Vagina (tissue), 2 donors: ENCODE measurements at regions not wholly inside any gene's neighbourhood (a gene's known extent, or its start where the extent isn't known, plus 50 kb on each side); places are given as distances from the start of the nearest gene placed in this dataset.

ENCODE experiments used
- DNase-seq, 2 donors: peaks; one replicate each; pipeline ENCODE4 v3.0.0-alpha.2; 2017; ENCODE audit errors: extremely low spot score in 2 of 2
- H3K27ac ChIP-seq: fragments of 200-600 bp; sonication (generic); one replicate; pipeline ENCODE4 v1.5.1; 2019
- H3K27me3 ChIP-seq: fragments of 200-600 bp; sonication (generic); one replicate; pipeline ENCODE4 v1.5.1; 2019
- H3K36me3 ChIP-seq, 2 donors: fragments of 200-600 bp; sonication (generic); one replicate each; pipeline ENCODE4 v1.5.1; 2017 to 2019
- H3K4me1 ChIP-seq: fragments of 200-600 bp; sonication (generic); one replicate; pipeline ENCODE4 v1.5.1; 2019
- H3K4me3 ChIP-seq, 2 donors: fragments of 200-600 bp; sonication (generic); 1 replicate in 1 of 2; 2 replicates in 1 of 2; pipeline ENCODE4 v1.5.1; 2016 to 2019
- H3K9me3 ChIP-seq: fragments of 200-600 bp; sonication (generic); one replicate; pipeline ENCODE4 v1.5.1; 2019
- CTCF ChIP-seq, 3 experiments: fragments of 450-650 bp in 2 of 3; fragments of 200-600 bp in 1 of 3; sonication (generic) in 1 of 3; IDR thresholded peaks; one replicate each; pipeline ENCODE4 v1.5.1; 2017 to 2019; ENCODE audit warnings: antibody characterized with exemption in 3 of 3, mild to moderate bottlenecking in 2 of 3, moderate library complexity in 2 of 3
- POLR2A ChIP-seq, 2 donors: fragments of 450-650 bp; IDR thresholded peaks; one replicate each; pipeline ENCODE4 v1.6.1; 2017; ENCODE audit warnings: antibody characterized with exemption in 2 of 2, mild to moderate bottlenecking in 2 of 2, moderate library complexity in 2 of 2
- POLR2AphosphoS5 ChIP-seq, 2 donors: sonication (generic); formaldehyde crosslinking; IDR thresholded peaks; one replicate each; pipeline ENCODE4 v1.9.0; 2017; ENCODE audit warnings: antibody characterized with exemption in 2 of 2, mild to moderate bottlenecking in 2 of 2, low read depth in 1 of 2; ENCODE audit not compliant: insufficient read depth in 1 of 2
- intact Hi-C: fragments of 100-400 bp; cut with DNase I; formaldehyde crosslinking; loops from one replicate; pipeline ENCODE4 v1.15.1; 2023

DNA sequence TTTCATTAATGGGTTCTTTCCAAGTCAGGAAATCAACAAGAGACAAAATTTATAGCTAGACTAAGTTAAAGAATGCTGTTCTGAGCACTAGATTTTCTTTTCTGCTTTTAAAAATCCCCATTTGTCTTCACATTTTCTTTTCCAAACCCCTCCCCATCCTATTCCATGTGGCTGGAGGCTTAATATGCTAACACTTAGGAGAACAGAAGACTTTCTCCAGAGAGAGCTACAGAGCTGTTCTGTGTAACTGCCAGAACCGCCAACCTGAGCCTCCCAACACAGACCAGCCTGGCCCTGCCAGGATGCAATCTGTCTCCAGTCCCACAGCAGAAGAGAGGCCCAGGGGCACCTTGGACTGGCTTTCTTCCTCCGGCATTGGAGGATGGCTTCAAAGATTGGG, 264.1 kb downstream of the NDFIP2 start:
- Histone ChIP-seq H3K27me3 (no peaks in the 10 kb centered on the region), H3K4me1 (peaks cover 4% of the 10 kb centered on the region), H3K36me3 (no peaks in the 10 kb centered on the region), H3K9me3 (no peaks in the 10 kb centered on the region), H3K27ac (no peak overlapping the region), H3K4me3 (no peak overlapping the region)
- no peak for DNase-seq
- intact Hi-C loops: no loop called here
- TF ChIP-seq POLR2AphosphoS5 (IDR thresholded peaks at IDR 0.05; ENCODE audit: insufficient read depth in 1 of 2, low read depth in 1 of 2): no peak
- no peak for TF ChIP-seq CTCF (IDR thresholded peaks at IDR 0.05)
- no peak for TF ChIP-seq POLR2A (IDR thresholded peaks at IDR 0.05)

GRCh38 chr13:79742923-79743322, 262.0 kb downstream of the NDFIP2 start:
- TF ChIP-seq CTCF (IDR thresholded peaks at IDR 0.05) (no peak), POLR2AphosphoS5 (IDR thresholded peaks at IDR 0.05; ENCODE audit: insufficient read depth in 1 of 2, low read depth in 1 of 2) (no peak), POLR2A (IDR thresholded peaks at IDR 0.05) (no peak)
- intact Hi-C loops: no loop called here
- Histone ChIP-seq H3K4me3 (no peak overlapping the region), H3K4me1 (no peaks in the 10 kb centered on the region), H3K27me3 (no peaks in the 10 kb centered on the region), H3K27ac (no peak overlapping the region), H3K9me3 (no peaks in the 10 kb centered on the region), H3K36me3 (no peaks in the 10 kb centered on the region)
- no peak for DNase-seq

DNA sequence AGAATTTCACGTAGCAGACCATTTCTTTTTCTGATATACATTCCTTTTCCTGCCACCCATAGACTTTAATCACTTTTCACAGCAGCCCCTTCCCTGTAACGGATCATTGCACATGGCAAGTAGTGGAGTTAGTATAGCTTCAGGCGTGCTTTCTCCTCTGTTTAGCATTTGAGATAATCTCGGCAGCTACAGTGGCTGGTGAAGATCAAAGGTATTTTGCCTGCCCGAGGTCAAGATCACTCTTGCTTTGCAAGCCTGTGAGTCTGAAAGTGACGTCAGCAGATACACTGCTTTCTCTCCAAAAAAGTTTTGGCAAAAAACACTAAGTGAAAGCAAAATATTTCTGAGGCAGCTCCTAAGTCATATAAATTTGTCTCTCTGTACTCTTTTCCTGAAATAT, 260.0 kb downstream of the NDFIP2 start:
- DNase-seq: no peak
- Histone ChIP-seq H3K36me3 (no peaks in the 10 kb centered on the region), H3K4me3 (no peak overlapping the region), H3K9me3 (no peaks in the 10 kb centered on the region), H3K4me1 (no peaks in the 10 kb centered on the region), H3K27me3 (no peaks in the 10 kb centered on the region), H3K27ac (no peak overlapping the region)
- intact Hi-C loops: no loop called here
- TF ChIP-seq POLR2A (IDR thresholded peaks at IDR 0.05) (no peak), CTCF (IDR thresholded peaks at IDR 0.05) (no peak), POLR2AphosphoS5 (IDR thresholded peaks at IDR 0.05; ENCODE audit: insufficient read depth in 1 of 2, low read depth in 1 of 2) (no peak)

- Histone ChIP-seq H3K27me3 (no peaks in the 10 kb centered on the region), H3K4me3 (no peak overlapping the region), H3K4me1 (no peaks in the 10 kb centered on the region), H3K27ac (no peak overlapping the region), H3K9me3 (no peaks in the 10 kb centered on the region), H3K36me3 (no peaks in the 10 kb centered on the region)
- intact Hi-C loops: no loop called here
- TF ChIP-seq POLR2A (IDR thresholded peaks at IDR 0.05): no peak
- no peak for TF ChIP-seq CTCF (IDR thresholded peaks at IDR 0.05)
- no peak for TF ChIP-seq POLR2AphosphoS5 (IDR thresholded peaks at IDR 0.05; ENCODE audit: insufficient read depth in 1 of 2, low read depth in 1 of 2)
- DNase-seq: no peak
Measured at GRCh38 chr13:79736356-79736755, 255.4 kb downstream of the NDFIP2 start.

GRCh38 chr13:79735228-79735627, 254.3 kb downstream of the NDFIP2 start:
- intact Hi-C loops: no loop called here
- H3K9me3 ChIP-seq: no peaks in the 10 kb centered on the region
- DNase-seq: no peak
- H3K27me3 ChIP-seq: no peaks in the 10 kb centered on the region
- no peaks in the 10 kb centered on the region for H3K36me3 ChIP-seq
- no peaks in the 10 kb centered on the region for H3K4me1 ChIP-seq
- H3K27ac ChIP-seq: no peak overlapping the region
- TF ChIP-seq POLR2AphosphoS5 (IDR thresholded peaks at IDR 0.05; ENCODE audit: insufficient read depth in 1 of 2, low read depth in 1 of 2): no peak
- TF ChIP-seq POLR2A (IDR thresholded peaks at IDR 0.05): no peak
- TF ChIP-seq CTCF (IDR thresholded peaks at IDR 0.05): no peak
- no peak overlapping the region for H3K4me3 ChIP-seq
